ENCODE measurements at regions not wholly inside any gene's neighbourhood (a gene's known extent, or its start where the extent isn't known, plus 50 kb on each side); places are given as distances from the start of the nearest gene placed in this dataset.

DNA sequence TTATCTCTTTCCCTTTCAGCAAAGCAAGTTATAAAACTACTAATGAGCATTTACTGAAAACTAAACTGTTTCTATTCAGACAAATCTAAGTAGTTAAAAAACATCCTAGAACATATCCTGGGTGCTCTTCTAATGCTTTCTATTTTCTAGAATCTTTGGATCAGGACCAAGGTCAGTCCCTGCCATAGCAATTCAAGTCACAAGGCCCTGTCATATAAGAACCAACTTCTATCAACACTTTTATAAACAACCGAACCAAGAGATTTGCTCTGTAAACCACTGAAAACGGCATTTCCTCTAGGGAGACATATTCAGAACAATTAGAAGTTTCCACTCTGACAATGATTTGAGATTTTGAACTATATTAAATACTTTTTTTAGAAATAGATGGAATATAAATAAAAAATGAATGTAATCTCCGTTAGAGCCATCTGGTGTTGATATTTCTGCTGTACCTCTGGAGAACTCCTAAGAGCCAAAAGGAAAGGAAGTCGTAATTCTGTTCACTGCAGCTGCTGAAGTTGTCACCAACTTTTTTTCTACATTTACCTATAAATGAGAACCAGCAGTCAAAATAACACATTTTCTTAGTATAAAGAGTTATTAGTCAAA is 51.4 kb upstream of the LGSN start:
- TF ChIP-seq CTCF (conservative IDR thresholded peaks at IDR 0.05; ENCODE audit: low read length) (no peak), EZH2phosphoT487 (IDR thresholded peaks at IDR 0.05; ENCODE audit: borderline replicate concordance, low read depth, low read length) (no peak)
